ENCODE measurements at regions not wholly inside any gene's neighbourhood (a gene's known extent, or its start where the extent isn't known, plus 50 kb on each side); places are given as distances from the start of the nearest gene placed in this dataset.

- TF ChIP-seq EZH2 (IDR thresholded peaks at IDR 0.05; ENCODE audit: insufficient read depth, poor library complexity, severe bottlenecking): no peak
- no peak for TF ChIP-seq EZH2phosphoT487 (IDR thresholded peaks at IDR 0.05; ENCODE audit: insufficient read depth, low read depth)
These were observed 194.4 kb upstream of the RPL34 start for GRCh38 chr4:108425988-108426387.
